GM18858 (cell line): ENCODE measurements at regions not wholly inside any gene's neighbourhood (a gene's known extent, or its start where the extent isn't known, plus 50 kb on each side); places are given as distances from the start of the nearest gene placed in this dataset.

Experiments
- ATAC-seq: cut with Tn5 transposase; IDR thresholded peaks from one replicate; pipeline ENCODE4 v1.9.1; 2021; ENCODE audit not compliant: unreplicated experiment

- no peak for ATAC-seq
Measured at GRCh38 chr1:14476170-14476955, 122.1 kb upstream of the KAZN start.

- ATAC-seq = no peak
Measured at GRCh38 chr1:14478120-14478519, 120.4 kb upstream of the KAZN start.

- no peak for ATAC-seq
Measured at GRCh38 chr1:14479865-14480264, 118.6 kb upstream of the KAZN start.

- no peak for ATAC-seq
Measured at GRCh38 chr1:14482784-14483450, 115.6 kb upstream of the KAZN start.

GRCh38 chr1:14485285-14485684 is 113.2 kb upstream of the KAZN start:
- ATAC-seq = no peak

GRCh38 chr1:14486401-14487201 is 111.9 kb upstream of the KAZN start:
- ATAC-seq = no peak

GRCh38 chr1:14487671-14488070 is 110.8 kb upstream of the KAZN start:
- no peak for ATAC-seq

- no peak for ATAC-seq
Measured at GRCh38 chr1:14494911-14495310, 103.6 kb upstream of the KAZN start.

- no peak for ATAC-seq
Measured at GRCh38 chr1:14495381-14495780, 103.1 kb upstream of the KAZN start.

- ATAC-seq = no peak
Measured at GRCh38 chr1:14495996-14496395, 102.5 kb upstream of the KAZN start.

GRCh38 chr1:14498839-14499238 is 99.6 kb upstream of the KAZN start:
- no peak for ATAC-seq

GRCh38 chr1:14499312-14500040 is 99.0 kb upstream of the KAZN start:
- ATAC-seq = no peak

GRCh38 chr1:14500041-14500440 is 98.4 kb upstream of the KAZN start:
- no peak for ATAC-seq

- ATAC-seq = no peak
Measured at GRCh38 chr1:14500912-14501311, 97.6 kb upstream of the KAZN start.

GRCh38 chr1:14504517-14504916 is 94.0 kb upstream of the KAZN start:
- ATAC-seq = no peak

- no peak for ATAC-seq
Measured at GRCh38 chr1:14506471-14507255, 91.8 kb upstream of the KAZN start.

GRCh38 chr1:14507262-14507661 is 91.2 kb upstream of the KAZN start:
- no peak for ATAC-seq

- no peak for ATAC-seq
Measured at GRCh38 chr1:14508613-14509012, 89.9 kb upstream of the KAZN start.

- ATAC-seq = no peak
Measured at GRCh38 chr1:14511166-14511680, 87.3 kb upstream of the KAZN start.
